HepG2 (cell line): ENCODE measurements at regions not wholly inside any gene's neighbourhood (a gene's known extent, or its start where the extent isn't known, plus 50 kb on each side); places are given as distances from the start of the nearest gene placed in this dataset.

Source experiments
- ATAC-seq: fragments of 200-7000 bp; cut with Tn5 transposase; 3 replicates; pipeline ENCODE4 v1.9.1; 2020; ENCODE audit warnings: mild to moderate bottlenecking, moderate library complexity
- BruUV-seq: library from RNA; stranded (reverse); fragments of 400-500 nt; replicated peaks from 2 replicates; lab custom pipeline; 2021; lab: Mats Ljungman, UMichigan
- CTCF ChIA-PET: fragments of 300-600 bp; formaldehyde crosslinking; extraction: SDS; loops from one replicate; lab custom pipeline; 2021; ENCODE audit warnings: low total read pairs, inconsistent platforms, low intra/inter-chr PET ratio; lab: Yijun Ruan, JAX
- POLR2A ChIA-PET: fragments of 350-600 bp; sonication (Branson Sonifier 250); formaldehyde crosslinking; loops from one replicate; lab custom pipeline; 2020; ENCODE audit warnings: antibody characterized with exemption, inconsistent platforms; lab: Yijun Ruan, JAX
- DNase-seq: peaks from one replicate; pipeline ENCODE4 v3.0.0-alpha.2; 2015; ENCODE audit warnings: low spot score
- FAIRE-seq: peaks from 3 replicates; lab custom pipeline; 2011; peaks lifted over from hg19 to GRCh38; lab: Jason Lieb, UNC
- H2AFZ ChIP-seq: one replicate; pipeline ENCODE4 v1.6.1; 2011; ENCODE audit warnings: low read length, inconsistent platforms
- H3K27ac ChIP-seq: fragments of 300-600 bp; 3 replicates; pipeline ENCODE4 v1.8.0; 2011; ENCODE audit warnings: mixed run types, mild to moderate bottlenecking, mixed read lengths, low read length, inconsistent platforms; ENCODE audit not compliant: insufficient read depth; ENCODE audit errors: extremely low read length
- H3K27me3 ChIP-seq, 2 experiments: fragments of 200-600 bp in 1 of 2; 2 replicates in 1 of 2; 3 replicates in 1 of 2; pipeline versions ENCODE4 v1.6.0 to v1.8.0; 2011; ENCODE audit warnings: low read length in 2 of 2, mild to moderate bottlenecking in 2 of 2, moderate library complexity in 2 of 2, inconsistent platforms in 1 of 2; ENCODE audit not compliant: insufficient read depth in 2 of 2, control insufficient read depth in 1 of 2
- H3K36me3 ChIP-seq, 2 experiments: fragments of 200-600 bp in 1 of 2; replicated peaks in 1 of 2; 2 replicates in 1 of 2; 3 replicates in 1 of 2; pipeline versions ENCODE4 v1.5.1 to v1.8.0; 2011; ENCODE audit warnings: low read length in 2 of 2, inconsistent platforms in 1 of 2; ENCODE audit not compliant: insufficient read depth in 2 of 2, control insufficient read depth in 1 of 2
- H3K4me1 ChIP-seq: 2 replicates; pipeline ENCODE4 v1.5.1; 2012; ENCODE audit warnings: low read length, inconsistent platforms; ENCODE audit not compliant: insufficient read depth
- H3K4me2 ChIP-seq: 2 replicates; pipeline ENCODE4 v1.6.0; 2011; ENCODE audit warnings: low read depth, low read length, inconsistent platforms
- H3K4me3 ChIP-seq, 3 experiments: fragments of 200-600 bp in 1 of 3; sonication (generic), shearing (Covaris generic) in 1 of 3; replicated peaks in 1 of 3; 2 replicates each; pipeline ENCODE4 v1.5.1; 2011 to 2016; ENCODE audit warnings: low read length in 3 of 3, inconsistent platforms in 2 of 3, low read depth in 2 of 3, mild to moderate bottlenecking in 2 of 3, control low read depth in 1 of 3, mixed read lengths in 1 of 3; ENCODE audit not compliant: insufficient read depth in 1 of 3
- H3K79me2 ChIP-seq: one replicate; pipeline ENCODE4 v1.6.1; 2011; ENCODE audit warnings: low read length, inconsistent platforms; ENCODE audit not compliant: insufficient read depth
- H3K9ac ChIP-seq: 2 replicates; pipeline ENCODE4 v1.6.0; 2011; ENCODE audit warnings: mild to moderate bottlenecking, low read depth, low read length, inconsistent platforms; ENCODE audit not compliant: insufficient read depth
- H3K9me3 ChIP-seq: 2 replicates; pipeline ENCODE4 v1.5.1; 2012; ENCODE audit warnings: mild to moderate bottlenecking, low read length
- H4K20me1 ChIP-seq: 2 replicates; pipeline ENCODE4 v1.6.0; 2011; ENCODE audit warnings: inconsistent platforms, mild to moderate bottlenecking, low read length, moderate library complexity; ENCODE audit not compliant: insufficient read depth
- BORCS8-MEF2B ChIP-seq: sonication (generic); formaldehyde crosslinking; IDR thresholded peaks from 2 replicates; pipeline ENCODE4 v1.8.0; 2022; ENCODE audit warnings: mild to moderate bottlenecking, missing genetic modification reagents
- E2F5 ChIP-seq: sonication (generic); formaldehyde crosslinking; conservative IDR thresholded peaks from 2 replicates; pipeline ENCODE4 v1.4.0; 2020; ENCODE audit warnings: missing genetic modification reagents
- ELF1 ChIP-seq: sonication (generic); formaldehyde crosslinking; IDR thresholded peaks from 2 replicates; pipeline ENCODE4 v1.4.0; 2020; ENCODE audit warnings: missing genetic modification reagents
- GATA4 ChIP-seq: sonication (generic); IDR thresholded peaks from 2 replicates; pipeline ENCODE4 v1.6.1; 2016; ENCODE audit warnings: antibody characterized with exemption, low read depth, borderline replicate concordance
- GTF2F1 ChIP-seq: fragments of 150-350 bp; IDR thresholded peaks from 2 replicates; pipeline ENCODE4 v1.6.1; 2014; ENCODE audit warnings: low read length
- HNF4G ChIP-seq, 2 experiments: sonication (generic) in 1 of 2; formaldehyde crosslinking in 1 of 2; IDR thresholded peaks; 2 replicates each; pipeline versions ENCODE4 v1.4.0 to v1.6.1; 2011 to 2020; ENCODE audit warnings: borderline replicate concordance in 2 of 2, low read depth in 2 of 2, mild to moderate bottlenecking in 2 of 2, low read length in 1 of 2, missing genetic modification reagents in 1 of 2, moderate library complexity in 1 of 2
- HNRNPL ChIP-seq: fragments of 200-400 bp; formaldehyde crosslinking; IDR thresholded peaks from 2 replicates; pipeline ENCODE4 v1.6.1; 2017; ENCODE audit warnings: mild to moderate bottlenecking, low read depth, low read length
- KDM1A ChIP-seq: IDR thresholded peaks from 2 replicates; pipeline ENCODE4 v1.6.1; 2016; ENCODE audit warnings: missing compliant biosample characterization
- KLF12 ChIP-seq: sonication (generic); formaldehyde crosslinking; IDR thresholded peaks from 2 replicates; pipeline ENCODE4 v1.4.0; 2020; ENCODE audit warnings: missing genetic modification reagents, borderline replicate concordance
- NKX3-1 ChIP-seq: sonication (generic); formaldehyde crosslinking; IDR thresholded peaks from 2 replicates; pipeline ENCODE4 v1.5.0; 2020; ENCODE audit warnings: missing genetic modification reagents
- PREB ChIP-seq: sonication (generic); formaldehyde crosslinking; IDR thresholded peaks from 2 replicates; pipeline ENCODE4 v1.4.0; 2020; ENCODE audit warnings: missing genetic modification reagents
- RBM39 ChIP-seq: fragments of 200-400 bp; formaldehyde crosslinking; IDR thresholded peaks from one replicate; pipeline ENCODE4 v1.6.1; 2018; ENCODE audit warnings: antibody characterized with exemption, mild to moderate bottlenecking, low read depth, low read length; ENCODE audit not compliant: poor library complexity, severe bottlenecking
- TFDP2 ChIP-seq: sonication (generic); formaldehyde crosslinking; IDR thresholded peaks from 2 replicates; pipeline ENCODE4 v1.4.0; 2020; ENCODE audit warnings: missing genetic modification reagents
- ZBED4 ChIP-seq: sonication (generic); formaldehyde crosslinking; IDR thresholded peaks from 2 replicates; pipeline ENCODE4 v1.4.0; 2020; ENCODE audit warnings: missing genetic modification reagents, borderline replicate concordance
- ZNF12 ChIP-seq: sonication (generic); formaldehyde crosslinking; IDR thresholded peaks from 2 replicates; pipeline ENCODE4 v1.5.0; 2020; ENCODE audit warnings: missing genetic modification reagents
- ZNF274 ChIP-seq: sonication (generic); formaldehyde crosslinking; IDR thresholded peaks from 2 replicates; pipeline ENCODE4 v1.5.1; 2020; ENCODE audit warnings: mild to moderate bottlenecking, missing genetic modification reagents
- ZNF30 ChIP-seq: sonication (generic); formaldehyde crosslinking; IDR thresholded peaks from 2 replicates; pipeline ENCODE4 v1.5.0; 2020; ENCODE audit warnings: mild to moderate bottlenecking, missing genetic modification reagents
- ZNF431 ChIP-seq: sonication (generic); formaldehyde crosslinking; IDR thresholded peaks from 2 replicates; pipeline ENCODE4 v1.9.0; 2022; ENCODE audit warnings: missing genetic modification reagents, low read depth, mild to moderate bottlenecking, borderline replicate concordance
- ZNF570 ChIP-seq: sonication (generic); formaldehyde crosslinking; IDR thresholded peaks from 2 replicates; pipeline ENCODE4 v1.4.0; 2020; ENCODE audit warnings: mild to moderate bottlenecking, missing genetic modification reagents, borderline replicate concordance
- WGBS: methylation state at CpG from one replicate; pipeline ENCODE4 v1.1.6; 2017; ENCODE audit warnings: low lambda C conversion rate; 5-methylcytosine and 5-hydroxymethylcytosine counted together
- in situ Hi-C: cut with HindIII; loops from 2 replicates; pipeline ENCODE4 v1.10.0; 2017; ENCODE audit warnings: low pct_unique_long_range_greater_than_20kb; ENCODE audit not compliant: extremely low pct_ligation_motif_present
- intact Hi-C: fragments of 100-400 bp; cut with micrococcal nuclease; formaldehyde crosslinking; loops from one replicate; pipeline ENCODE4 v1.10.0; 2022; ENCODE audit not compliant: unreplicated experiment

- CTCF ChIA-PET: no interaction called here
- TF ChIP-seq NKX3-1 (CRISPR knock-in tag) (no peak), ZNF570 (no peak), ZNF431 (CRISPR knock-in tag) (no peak), ELF1 (CRISPR knock-in tag) (no peak), HNF4G (IDR thresholded peaks at IDR 0.05; ENCODE audit: borderline replicate concordance, low read depth, low read length) (no peak), HNF4G (CRISPR knock-in tag; IDR thresholded peaks at IDR 0.05; ENCODE audit: borderline replicate concordance, low read depth) (no peak), GTF2F1 (no peak), E2F5 (CRISPR knock-in tag) (no peak), HNRNPL (no peak), ZNF30 (no peak), ZNF12 (no peak), PREB (CRISPR knock-in tag) (no peak), TFDP2 (CRISPR knock-in tag) (no peak), GATA4 (no peak), BORCS8-MEF2B (CRISPR knock-in tag) (no peak), ZNF274 (CRISPR knock-in tag) (no peak), KLF12 (CRISPR knock-in tag) (no peak), RBM39 (no peak), KDM1A (CRISPR knock-in tag) (no peak), ZBED4 (CRISPR knock-in tag) (no peak)
Observed at GRCh38 chr13:69468624-69469023, 639.0 kb upstream of the ATXN8OS start.

More at GRCh38 chr13:69468624-69469023, 639.0 kb upstream of the ATXN8OS start:
- in situ Hi-C loops: no loop called here
- Histone ChIP-seq H3K27ac (no peak overlapping the region), H3K9me3 (peaks cover 4% of the 10 kb centered on the region; the same call in 1 of the 2 replicates), H3K9ac (no peak overlapping the region), H3K36me3 (no peaks in the 10 kb centered on the region), H2AFZ (no peak overlapping the region), H3K4me2 (no peak overlapping the region), H3K4me1 (no peaks in the 10 kb centered on the region), H3K79me2 (no peaks in the 10 kb centered on the region), H4K20me1 (no peaks in the 10 kb centered on the region), H3K27me3 (no peaks in the 10 kb centered on the region), H3K4me3 (no peak overlapping the region)
- BruUV-seq: no TSS peak
- intact Hi-C loops: no loop called here
- FAIRE-seq (no peak), DNase-seq (no peak), ATAC-seq (no peak)
- 11% methylated on average over 2 of the region's 2 CpGs for WGBS
- POLR2A ChIA-PET: no interaction called here
